Sigmoid colon (tissue), 6 donors: ENCODE measurements at regions not wholly inside any gene's neighbourhood (a gene's known extent, or its start where the extent isn't known, plus 50 kb on each side); places are given as distances from the start of the nearest gene placed in this dataset.

Source experiments
- DNase-seq: peaks from one replicate; pipeline ENCODE4 v3.0.0-alpha.2; 2019
- H3K27ac ChIP-seq, 4 donors: fragments of 200-600 bp; sonication (generic); one replicate each; pipeline ENCODE4 v1.5.1; 2016 to 2019; ENCODE audit warnings: mild to moderate bottlenecking in 1 of 4
- H3K27me3 ChIP-seq, 3 donors: fragments of 200-600 bp; sonication (generic); one replicate each; pipeline ENCODE4 v1.5.1; 2019; ENCODE audit warnings: mild to moderate bottlenecking in 1 of 3
- H3K36me3 ChIP-seq, 4 donors: fragments of 200-600 bp; sonication (generic); one replicate each; pipeline ENCODE4 v1.5.1; 2016 to 2019
- H3K4me1 ChIP-seq, 4 donors: fragments of 200-600 bp; sonication (generic); one replicate each; pipeline ENCODE4 v1.5.1; 2017 to 2019
- H3K4me3 ChIP-seq, 4 donors: fragments of 200-600 bp; sonication (generic); one replicate each; pipeline ENCODE4 v1.5.1; 2017 to 2019; ENCODE audit warnings: mild to moderate bottlenecking in 2 of 4, moderate library complexity in 1 of 4
- H3K9me3 ChIP-seq, 4 donors: fragments of 200-600 bp in 3 of 4; sonication (generic) in 3 of 4; one replicate each; pipeline versions ENCODE4 v1.5.1 to v1.6.1; 2013 to 2019
- CTCF ChIP-seq, 4 experiments: fragments of 450-650 bp in 3 of 4; fragments of 200-600 bp in 1 of 4; IDR thresholded peaks; one replicate each; pipeline ENCODE4 v1.5.1; 2016 to 2019; ENCODE audit warnings: antibody characterized with exemption in 4 of 4, mild to moderate bottlenecking in 3 of 4, moderate library complexity in 2 of 4
- EP300 ChIP-seq, 4 donors: sonication (generic); formaldehyde crosslinking; IDR thresholded peaks; one replicate each; pipeline ENCODE4 v1.6.1; 2017; ENCODE audit warnings: antibody characterized with exemption in 4 of 4
- POLR2A ChIP-seq, 2 donors: fragments of 450-650 bp; IDR thresholded peaks; one replicate each; pipeline ENCODE4 v1.6.1; 2016; ENCODE audit warnings: antibody characterized with exemption in 2 of 2, mild to moderate bottlenecking in 2 of 2, moderate library complexity in 2 of 2
- POLR2AphosphoS5 ChIP-seq, 4 donors: sonication (generic); formaldehyde crosslinking; IDR thresholded peaks; one replicate each; pipeline ENCODE4 v1.6.1; 2017; ENCODE audit warnings: antibody characterized with exemption in 4 of 4
- WGBS, 2 donors: extraction: QIAGEN DNeasy Blood & Tissue Kit; methylation state at CpG; one replicate each; pipeline ENCODE4 v1.1.7; 2013; 5-methylcytosine and 5-hydroxymethylcytosine counted together
- intact Hi-C: fragments of 100-400 bp; cut with DNase I; formaldehyde crosslinking; loops from one replicate; pipeline ENCODE4 v1.15.1; 2023
- donor health status: healthy with polysubstance abuse.
- donor health status: healthy.

DNA sequence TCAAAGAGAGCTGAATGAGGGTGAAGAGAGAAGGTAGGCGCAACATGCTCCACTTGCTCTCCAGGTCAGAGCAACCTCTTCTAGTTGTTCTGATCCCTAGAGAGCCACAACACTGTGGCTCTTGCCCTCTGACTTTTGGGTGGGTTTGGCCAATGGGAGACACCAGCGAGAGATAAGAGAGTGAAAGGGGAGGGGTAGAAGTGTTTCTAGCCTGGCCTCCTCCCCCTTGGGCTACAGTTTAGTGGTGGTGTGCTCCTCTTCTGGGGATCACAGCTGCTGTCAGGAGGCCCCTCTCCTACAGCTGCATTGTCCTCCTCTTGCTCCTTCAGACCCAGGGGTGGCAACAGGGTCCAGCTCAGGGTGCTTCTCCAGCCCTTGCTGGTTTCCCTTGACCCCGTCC lies 454.8 kb downstream of the FUT8 start:
- no peaks in the 10 kb centered on the region for H3K9me3 ChIP-seq
- DNase-seq = no peak
- WGBS, 2 donors = 94 to 99% methylated on average over 3 of the region's 3 CpGs
- no peak overlapping the region for H3K4me3 ChIP-seq
- intact Hi-C loops = no loop called here
- no peaks in the 10 kb centered on the region for H3K4me1 ChIP-seq
- TF ChIP-seq CTCF (IDR thresholded peaks at IDR 0.05) (no peak), EP300 (IDR thresholded peaks at IDR 0.05) (no peak), POLR2AphosphoS5 (IDR thresholded peaks at IDR 0.05) (no peak), POLR2A (IDR thresholded peaks at IDR 0.05) (no peak)
- no peaks in the 10 kb centered on the region for H3K36me3 ChIP-seq
- no peaks in the 10 kb centered on the region for H3K27me3 ChIP-seq
- no peak overlapping the region for H3K27ac ChIP-seq

DNA sequence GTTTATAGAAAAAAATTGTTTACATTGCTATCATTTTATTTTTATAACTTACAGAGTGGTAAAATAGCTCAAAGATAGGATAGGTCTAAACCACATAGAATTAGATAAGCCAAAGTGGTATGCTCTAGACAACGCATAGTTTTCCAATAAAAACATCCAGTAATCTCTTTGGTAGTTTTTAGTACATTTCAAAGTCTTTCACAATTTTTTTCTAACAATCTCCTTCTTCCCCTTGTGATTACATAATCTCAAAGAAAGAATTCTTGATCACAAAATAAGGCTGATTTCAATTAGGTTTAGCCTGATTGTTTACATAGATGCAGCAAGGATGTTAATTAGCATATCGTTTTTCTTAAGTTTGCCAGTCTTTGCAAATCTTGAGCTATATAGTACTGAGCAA lies 460.0 kb downstream of the FUT8 start:
- no peak overlapping the region for H3K4me3 ChIP-seq
- no peaks in the 10 kb centered on the region for H3K36me3 ChIP-seq
- 81 to 82% methylated on average over 2 of the region's 2 CpGs for WGBS, 2 donors
- H3K27ac ChIP-seq = no peak overlapping the region
- H3K9me3 ChIP-seq = no peaks in the 10 kb centered on the region
- H3K4me1 ChIP-seq = no peaks in the 10 kb centered on the region
- intact Hi-C loops = no loop called here
- TF ChIP-seq POLR2AphosphoS5 (IDR thresholded peaks at IDR 0.05) = no peak
- no peak for TF ChIP-seq EP300 (IDR thresholded peaks at IDR 0.05)
- no peak for TF ChIP-seq POLR2A (IDR thresholded peaks at IDR 0.05)
- TF ChIP-seq CTCF (IDR thresholded peaks at IDR 0.05) = no peak
- H3K27me3 ChIP-seq = no peaks in the 10 kb centered on the region
- DNase-seq = no peak

DNA sequence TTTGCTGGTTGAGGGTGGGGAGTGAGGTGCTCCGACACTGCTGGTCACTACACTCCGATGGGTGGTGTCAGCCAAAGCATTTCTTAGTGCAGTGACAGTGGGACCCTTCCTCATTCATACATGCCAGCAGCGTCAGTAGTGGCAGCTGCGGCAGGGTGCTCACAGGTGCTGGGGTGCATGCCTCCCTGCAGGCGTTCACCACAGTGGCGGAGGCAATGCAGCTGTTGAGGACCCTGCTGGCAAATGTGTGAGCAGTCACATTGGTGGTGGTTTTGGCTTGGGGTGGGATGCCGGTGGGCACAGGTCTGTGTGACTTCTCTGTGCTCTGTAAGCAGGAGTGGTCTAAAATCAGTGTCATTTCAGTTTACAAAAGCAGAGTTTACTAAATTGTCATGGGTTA lies 464.6 kb downstream of the FUT8 start:
- Histone ChIP-seq H3K36me3 (no peaks in the 10 kb centered on the region), H3K27ac (no peak overlapping the region), H3K27me3 (no peaks in the 10 kb centered on the region), H3K4me1 (no peaks in the 10 kb centered on the region), H3K4me3 (no peak overlapping the region), H3K9me3 (no peaks in the 10 kb centered on the region)
- intact Hi-C loops = no loop called here
- TF ChIP-seq POLR2AphosphoS5 (IDR thresholded peaks at IDR 0.05) = no peak
- TF ChIP-seq CTCF (IDR thresholded peaks at IDR 0.05) = no peak
- no peak for TF ChIP-seq POLR2A (IDR thresholded peaks at IDR 0.05)
- TF ChIP-seq EP300 (IDR thresholded peaks at IDR 0.05) = no peak
- no peak for DNase-seq
- 86 to 93% methylated on average over 7 of the region's 7 CpGs for WGBS, 2 donors

GRCh38 chr14:65877624-65878023 lies 465.1 kb downstream of the FUT8 start:
- intact Hi-C loops = no loop called here
- H3K4me1 ChIP-seq = no peaks in the 10 kb centered on the region
- no peaks in the 10 kb centered on the region for H3K36me3 ChIP-seq
- H3K4me3 ChIP-seq = no peak overlapping the region
- no peak overlapping the region for H3K27ac ChIP-seq
- no peak for TF ChIP-seq CTCF (IDR thresholded peaks at IDR 0.05)
- no peak for TF ChIP-seq POLR2A (IDR thresholded peaks at IDR 0.05)
- TF ChIP-seq POLR2AphosphoS5 (IDR thresholded peaks at IDR 0.05) = no peak
- no peak for TF ChIP-seq EP300 (IDR thresholded peaks at IDR 0.05)
- WGBS, 2 donors = 58 to 67% methylated on average over 4 of the region's 4 CpGs
- no peaks in the 10 kb centered on the region for H3K27me3 ChIP-seq
- H3K9me3 ChIP-seq = peaks cover 0 to 2% (median 0%) of the 10 kb centered on the region in 4 donors
- DNase-seq = no peak

DNA sequence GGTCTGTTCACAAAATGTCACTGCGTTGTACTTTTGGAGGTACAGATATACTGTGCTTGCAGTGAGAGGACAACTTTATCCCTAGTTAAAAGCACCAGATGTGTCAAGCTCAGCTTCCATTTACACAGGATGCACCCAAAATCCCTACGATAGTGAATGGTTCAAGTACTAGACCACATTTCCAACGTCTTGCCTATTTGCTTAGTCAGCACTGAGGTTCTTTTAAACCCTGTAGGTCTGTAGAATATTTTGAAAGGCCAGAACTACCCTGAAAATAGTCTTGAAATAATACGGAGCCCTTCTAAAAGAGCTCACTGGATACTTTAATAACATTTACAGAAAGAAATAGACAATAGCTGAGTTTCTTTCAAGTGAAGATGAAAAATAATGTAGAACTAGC lies 466.1 kb downstream of the FUT8 start:
- H3K4me3 ChIP-seq = no peak overlapping the region
- intact Hi-C loops = no loop called here
- H3K4me1 ChIP-seq = no peaks in the 10 kb centered on the region
- no peaks in the 10 kb centered on the region for H3K27me3 ChIP-seq
- TF ChIP-seq CTCF (IDR thresholded peaks at IDR 0.05) (no peak), POLR2A (IDR thresholded peaks at IDR 0.05) (no peak), POLR2AphosphoS5 (IDR thresholded peaks at IDR 0.05) (no peak), EP300 (IDR thresholded peaks at IDR 0.05) (no peak)
- no peaks in the 10 kb centered on the region for H3K36me3 ChIP-seq
- H3K27ac ChIP-seq = no peak overlapping the region
- no peak for DNase-seq
- 82 to 85% methylated on average over 4 of the region's 4 CpGs for WGBS, 2 donors
- peaks cover 0 to 2% (median 0%) of the 10 kb centered on the region in 4 donors for H3K9me3 ChIP-seq
